OCI-LY7 (cell line): ENCODE measurements at regions not wholly inside any gene's neighbourhood (a gene's known extent, or its start where the extent isn't known, plus 50 kb on each side); places are given as distances from the start of the nearest gene placed in this dataset.

ENCODE experiments used
- BruUV-seq: library from RNA; stranded (reverse); fragments of 400-500 nt; replicated peaks from 2 replicates; lab custom pipeline; 2021; lab: Mats Ljungman, UMichigan
- CTCF ChIA-PET: fragments of 300-600 bp; sonication (Branson Sonifier 250); formaldehyde crosslinking; loops from one replicate; lab custom pipeline; 2022; ENCODE audit warnings: antibody characterized with exemption; ENCODE audit not compliant: unreplicated experiment; lab: Charles Lee
- POLR2A ChIA-PET: fragments of 300-600 bp; sonication (Branson Sonifier 250); formaldehyde crosslinking; loops from one replicate; lab custom pipeline; 2022; ENCODE audit warnings: antibody characterized with exemption; lab: Charles Lee
- DNase-seq: peaks from one replicate; pipeline ENCODE4 v3.0.0-alpha.2; 2015; ENCODE audit warnings: low spot score
- H2AFZ ChIP-seq: fragments of 200-600 bp; sonication (generic), shearing (Covaris generic); 2 replicates; pipeline ENCODE4 v1.6.1; 2014; ENCODE audit warnings: mild to moderate bottlenecking, antibody characterized with exemption, low read length, moderate library complexity
- H3K27ac ChIP-seq: fragments of 200-600 bp; sonication (generic); 2 replicates; pipeline ENCODE4 v1.5.1; 2014; ENCODE audit warnings: mixed run types, low read depth, mild to moderate bottlenecking, moderate library complexity, low read length, inconsistent platforms; ENCODE audit not compliant: poor library complexity, severe bottlenecking
- H3K36me3 ChIP-seq: fragments of 200-600 bp; sonication (generic); 2 replicates; pipeline ENCODE4 v1.6.1; 2014; ENCODE audit warnings: mild to moderate bottlenecking, antibody characterized with exemption, low read length, moderate library complexity, mixed read lengths; ENCODE audit not compliant: insufficient read depth
- H3K4me1 ChIP-seq: fragments of 200-600 bp; sonication (generic); 2 replicates; pipeline ENCODE4 v1.5.1; 2014; ENCODE audit warnings: mild to moderate bottlenecking, low read length; ENCODE audit not compliant: insufficient read depth, poor library complexity, severe bottlenecking
- H3K4me2 ChIP-seq: fragments of 200-600 bp; sonication (generic); 2 replicates; pipeline ENCODE4 v1.6.1; 2014; ENCODE audit warnings: mild to moderate bottlenecking, low read length
- H3K4me3 ChIP-seq: fragments of 200-600 bp; sonication (generic); 2 replicates; pipeline ENCODE4 v1.5.1; 2014; ENCODE audit warnings: mild to moderate bottlenecking, low read depth, low read length; ENCODE audit not compliant: poor library complexity, severe bottlenecking
- H3K79me2 ChIP-seq: fragments of 200-600 bp; sonication (generic); 2 replicates; pipeline ENCODE4 v1.6.1; 2016; ENCODE audit warnings: low read depth, mild to moderate bottlenecking, low read length, moderate library complexity, mixed read lengths; ENCODE audit not compliant: insufficient read depth
- H3K9me2 ChIP-seq: fragments of 200-600 bp; sonication (generic); 2 replicates; pipeline ENCODE4 v1.6.1; 2016; ENCODE audit warnings: mild to moderate bottlenecking, low read length, mixed read lengths; ENCODE audit not compliant: insufficient read depth
- H3K9me3 ChIP-seq: fragments of 200-600 bp; sonication (generic); 2 replicates; pipeline ENCODE4 v1.6.1; 2014; ENCODE audit warnings: mild to moderate bottlenecking, mixed run types, low read length, mixed read lengths
- H4K20me1 ChIP-seq: fragments of 200-600 bp; sonication (generic); 2 replicates; pipeline ENCODE4 v1.6.1; 2014; ENCODE audit warnings: mild to moderate bottlenecking, antibody characterized with exemption, low read length, moderate library complexity, mixed read lengths; ENCODE audit not compliant: insufficient read depth
- CTCF ChIP-seq: fragments of 200-600 bp; sonication (generic); conservative IDR thresholded peaks from 2 replicates; pipeline ENCODE4 v1.5.1; 2014; ENCODE audit warnings: mild to moderate bottlenecking, antibody characterized with exemption, low read length, moderate library complexity, mixed read lengths
- EZH2phosphoT487 ChIP-seq: fragments of 200-600 bp; sonication (generic); IDR thresholded peaks from 2 replicates; pipeline ENCODE4 v1.6.1; 2018; ENCODE audit warnings: low read depth, borderline replicate concordance, mild to moderate bottlenecking, mixed run types, antibody characterized with exemption, low read length, moderate library complexity, mixed read lengths
- intact Hi-C: fragments of 100-400 bp; cut with micrococcal nuclease; formaldehyde crosslinking; loops from one replicate; pipeline ENCODE4 v1.10.0; 2022; ENCODE audit not compliant: unreplicated experiment

GRCh38 chr4:45317739-45318138 is 591.4 kb upstream of the GNPDA2 start:
- POLR2A ChIA-PET, result interaction anchor here (0.6 to 0.9 kb wide), 3 partner anchors 18 to 1145 kb away, joined by 3 read pairs; no protein-coding TSS in a partner anchor
- H3K9me3 ChIP-seq, result no peaks in the 10 kb centered on the region
- H3K79me2 ChIP-seq, result no peaks in the 10 kb centered on the region
- H2AFZ ChIP-seq, result no peak overlapping the region
- H3K9me2 ChIP-seq, result no peaks in the 10 kb centered on the region
- H3K36me3 ChIP-seq, result no peaks in the 10 kb centered on the region
- TF ChIP-seq EZH2phosphoT487 (no peak), CTCF (no peak)
- H3K27ac ChIP-seq, result no peak overlapping the region
- no peak overlapping the region for H3K4me2 ChIP-seq
- H4K20me1 ChIP-seq, result no peaks in the 10 kb centered on the region
- no peak for DNase-seq
- H3K4me3 ChIP-seq, result no peak overlapping the region
- CTCF ChIA-PET, result no interaction called here
- intact Hi-C loops, result no loop called here
- BruUV-seq, result no TSS peak
- H3K4me1 ChIP-seq, result no peaks in the 10 kb centered on the region

GRCh38 chr4:45317276-45317675 is 590.9 kb upstream of the GNPDA2 start:
- H3K4me2 ChIP-seq, result no peak overlapping the region
- H3K9me2 ChIP-seq, result no peaks in the 10 kb centered on the region
- no peaks in the 10 kb centered on the region for H3K79me2 ChIP-seq
- H3K4me3 ChIP-seq, result no peak overlapping the region
- TF ChIP-seq EZH2phosphoT487, result no peak
- no peak for TF ChIP-seq CTCF
- H3K36me3 ChIP-seq, result no peaks in the 10 kb centered on the region
- H3K4me1 ChIP-seq, result no peaks in the 10 kb centered on the region
- no TSS peak for BruUV-seq
- no peaks in the 10 kb centered on the region for H4K20me1 ChIP-seq
- CTCF ChIA-PET, result no interaction called here
- H2AFZ ChIP-seq, result no peak overlapping the region
- intact Hi-C loops, result no loop called here
- H3K27ac ChIP-seq, result no peak overlapping the region
- no peak for DNase-seq
- H3K9me3 ChIP-seq, result no peaks in the 10 kb centered on the region
- POLR2A ChIA-PET, result interaction anchor here (0.6 to 0.9 kb wide), 4 partner anchors 17 to 1146 kb away, joined by 3 to 4 read pairs (median 3); no protein-coding TSS in a partner anchor

GRCh38 chr4:45316257-45316656 is 589.9 kb upstream of the GNPDA2 start:
- Histone ChIP-seq H3K4me2 (no peak overlapping the region), H3K79me2 (no peaks in the 10 kb centered on the region), H3K4me3 (no peak overlapping the region), H3K9me2 (no peaks in the 10 kb centered on the region), H3K27ac (no peak overlapping the region), H2AFZ (no peak overlapping the region), H4K20me1 (no peaks in the 10 kb centered on the region), H3K36me3 (no peaks in the 10 kb centered on the region), H3K4me1 (no peaks in the 10 kb centered on the region), H3K9me3 (no peaks in the 10 kb centered on the region)
- no peak for TF ChIP-seq EZH2phosphoT487
- no peak for TF ChIP-seq CTCF
- intact Hi-C loops, result no loop called here
- ChIA-PET POLR2A (no interaction called here), CTCF (no interaction called here)
- no peak for DNase-seq
- no TSS peak for BruUV-seq
